ENCODE measurements at regions not wholly inside any gene's neighbourhood (a gene's known extent, or its start where the extent isn't known, plus 50 kb on each side); places are given as distances from the start of the nearest gene placed in this dataset.

GRCh38 chr10:128431506-128431905 is 305.3 kb upstream of the MKI67 start:
- CTCF ChIA-PET, result no interaction called here
- Histone ChIP-seq H3K36me3 (ENCODE audit: control insufficient read depth in 1 of 2, insufficient read depth in 2 of 2, low read length in 2 of 2) (no peaks in the 10 kb centered on the region), H4K20me1 (ENCODE audit: insufficient read depth) (no peaks in the 10 kb centered on the region), H3K27me3 (ENCODE audit: insufficient read depth, low read length) (peaks cover 47% of the 10 kb centered on the region), H3K4me3 (replicated peaks in 1 of 2; ENCODE audit: low read depth in 1 of 2, low read length in 2 of 2) (no peak overlapping the region), H3K9me2 (ENCODE audit: insufficient read depth) (no peaks in the 10 kb centered on the region), H2AFZ (ENCODE audit: low read depth, low read length, poor library complexity, severe bottlenecking) (no peak overlapping the region), H3K27ac (ENCODE audit: low read depth, low read length) (no peak overlapping the region), H3K9me3 (ENCODE audit: control insufficient read depth in 1 of 2, insufficient read depth in 1 of 2, low read depth in 1 of 2, low read length in 2 of 2) (no peaks in the 10 kb centered on the region), H3K4me2 (ENCODE audit: low read length) (no peak overlapping the region), H3K4me1 (ENCODE audit: control insufficient read depth in 1 of 2, insufficient read depth in 2 of 2, low read length in 2 of 2) (no peaks in the 10 kb centered on the region), H3K9ac (ENCODE audit: low read length) (no peak overlapping the region), H3K79me2 (ENCODE audit: insufficient read depth, low read length) (no peaks in the 10 kb centered on the region)
- TF ChIP-seq SP1 (IDR thresholded peaks at IDR 0.05; ENCODE audit: low read depth), result no peak
- TF ChIP-seq ZFX (IDR thresholded peaks at IDR 0.05), result no peak
- RAD21 ChIA-PET (ENCODE audit: low non-redundant PET in 1 of 2, low total read pairs in 2 of 2, uncharacterized antibody in 2 of 2, unreplicated experiment in 2 of 2), result no interaction called here
- no TSS peak for BruUV-seq (replicated peaks)
- DNase-seq (ENCODE audit: low read depth, low spot score) (no peak), ATAC-seq (no peak)
- intact Hi-C loops (cut with micrococcal nuclease), result no loop called here
- POLR2A ChIA-PET, result no interaction called here

- no peaks in the 10 kb centered on the region for H4K20me1 ChIP-seq (ENCODE audit: insufficient read depth)
- H3K27me3 ChIP-seq (ENCODE audit: insufficient read depth, low read length), result peaks cover 52% of the 10 kb centered on the region
- H3K9me3 ChIP-seq (ENCODE audit: control insufficient read depth in 1 of 2, insufficient read depth in 1 of 2, low read depth in 1 of 2, low read length in 2 of 2), result no peaks in the 10 kb centered on the region
- H2AFZ ChIP-seq (ENCODE audit: low read depth, low read length, poor library complexity, severe bottlenecking), result no peak overlapping the region
- POLR2A ChIA-PET, result no interaction called here
- CTCF ChIA-PET, result no interaction called here
- no peaks in the 10 kb centered on the region for H3K36me3 ChIP-seq (ENCODE audit: control insufficient read depth in 1 of 2, insufficient read depth in 2 of 2, low read length in 2 of 2)
- no peaks in the 10 kb centered on the region for H3K79me2 ChIP-seq (ENCODE audit: insufficient read depth, low read length)
- no peaks in the 10 kb centered on the region for H3K4me1 ChIP-seq (ENCODE audit: control insufficient read depth in 1 of 2, insufficient read depth in 2 of 2, low read length in 2 of 2)
- no peak for ATAC-seq
- no peaks in the 10 kb centered on the region for H3K9me2 ChIP-seq (ENCODE audit: insufficient read depth)
- RAD21 ChIA-PET (ENCODE audit: low non-redundant PET in 1 of 2, low total read pairs in 2 of 2, uncharacterized antibody in 2 of 2, unreplicated experiment in 2 of 2), result no interaction called here
- no peak overlapping the region for H3K27ac ChIP-seq (ENCODE audit: low read depth, low read length)
- DNase-seq (ENCODE audit: low read depth, low spot score), result no peak
- no peak overlapping the region for H3K4me3 ChIP-seq (replicated peaks in 1 of 2; ENCODE audit: low read depth in 1 of 2, low read length in 2 of 2)
- intact Hi-C loops (cut with micrococcal nuclease), result no loop called here
- no peak overlapping the region for H3K9ac ChIP-seq (ENCODE audit: low read length)
- no TSS peak for BruUV-seq (replicated peaks)
- no peak overlapping the region for H3K4me2 ChIP-seq (ENCODE audit: low read length)
- TF ChIP-seq ZNF274 (IDR thresholded peaks at IDR 0.05; ENCODE audit: low read depth, low read length) (no peak), FOSL1 (IDR thresholded peaks at IDR 0.05; ENCODE audit: low read depth) (no peak), TCF7L2 (IDR thresholded peaks at IDR 0.05; ENCODE audit: borderline replicate concordance, extremely low read depth, insufficient read depth, insufficient read length) (no peak), CEBPB (IDR thresholded peaks at IDR 0.05; ENCODE audit: low read depth) (no peak)
Measured at GRCh38 chr10:128432011-128432410, 305.8 kb upstream of the MKI67 start.
